ENCODE measurements at regions not wholly inside any gene's neighbourhood (a gene's known extent, or its start where the extent isn't known, plus 50 kb on each side); places are given as distances from the start of the nearest gene placed in this dataset.

DNA sequence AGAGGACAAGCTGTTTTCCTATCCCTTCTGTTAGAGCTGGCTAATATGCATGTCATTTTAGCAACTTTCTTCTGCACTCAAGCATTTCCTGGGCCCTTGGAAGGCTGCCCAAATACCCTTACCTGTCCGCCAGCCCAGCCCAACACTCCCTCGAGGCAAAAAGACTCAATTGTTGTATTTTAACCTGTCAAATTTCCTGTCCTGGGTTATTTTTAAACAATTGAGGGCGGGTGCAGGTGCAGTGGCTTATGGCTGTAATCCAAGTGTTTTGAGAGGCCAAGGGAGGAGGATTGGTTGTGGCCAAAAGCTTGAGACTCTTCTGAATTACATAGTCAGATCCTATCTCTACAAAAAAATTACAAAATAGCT is 125.0 kb upstream of the ARHGAP28 start:
- TF ChIP-seq CTCF (optimal IDR thresholded peaks at IDR 0.05 in 1 of 3, IDR thresholded peaks at IDR 0.05 in 1 of 3, conservative IDR thresholded peaks at IDR 0.05 in 1 of 3; ENCODE audit: extremely low read depth in 1 of 3, insufficient read depth in 2 of 3, low read length in 3 of 3) (no peak), EZH2 (IDR thresholded peaks at IDR 0.05; ENCODE audit: low read length) (no peak)
